Heart right ventricle (tissue), 16 donors: ENCODE measurements at regions not wholly inside any gene's neighbourhood (a gene's known extent, or its start where the extent isn't known, plus 50 kb on each side); places are given as distances from the start of the nearest gene placed in this dataset.

ENCODE experiments used
- ATAC-seq, 8 donors: fragments of 200-7000 bp; cut with Tn5 transposase; one replicate each; pipeline ENCODE4 v1.9.1; 2020; ENCODE audit warnings: mild to moderate bottlenecking in 8 of 8, moderate library complexity in 8 of 8, moderate number of reproducible peaks in 1 of 8
- DNase-seq, 2 donors: peaks; one replicate each; pipeline ENCODE4 v3.0.0-alpha.2; 2020
- H3K27ac ChIP-seq, 10 donors: fragments of 200-600 bp; sonication (generic) in 2 of 10; one replicate each; pipeline versions ENCODE4 v1.5.0 to v1.8.0; 2020 to 2022; ENCODE audit warnings: mild to moderate bottlenecking in 3 of 10
- H3K27me3 ChIP-seq, 7 donors: fragments of 200-600 bp; one replicate each; pipeline ENCODE4 v1.8.0; 2021 to 2022; ENCODE audit warnings: mild to moderate bottlenecking in 2 of 7
- H3K36me3 ChIP-seq, 9 donors: fragments of 200-600 bp; sonication (generic) in 1 of 9; one replicate each; pipeline versions ENCODE4 v1.5.0 to v1.8.0; 2020 to 2022; ENCODE audit warnings: mild to moderate bottlenecking in 2 of 9
- H3K4me1 ChIP-seq, 9 donors: fragments of 200-600 bp; sonication (generic) in 1 of 9; one replicate each; pipeline versions ENCODE4 v1.5.0 to v1.8.0; 2020 to 2022; ENCODE audit warnings: mild to moderate bottlenecking in 4 of 9
- H3K4me3 ChIP-seq, 10 donors: fragments of 200-600 bp; sonication (generic) in 2 of 10; one replicate each; pipeline versions ENCODE4 v1.5.0 to v1.8.0; 2020 to 2022; ENCODE audit warnings: mild to moderate bottlenecking in 7 of 10, moderate library complexity in 2 of 10
- H3K9me3 ChIP-seq, 11 donors: fragments of 200-600 bp in 10 of 11; sonication (generic) in 2 of 11; one replicate each; pipeline versions ENCODE4 v1.5.0 to v1.8.0; 2013 to 2022; ENCODE audit warnings: mild to moderate bottlenecking in 2 of 11, control low read depth in 1 of 11, moderate library complexity in 1 of 11
- CTCF ChIP-seq, 9 donors: fragments of 200-600 bp; sonication (generic) in 2 of 9; IDR thresholded peaks; one replicate each; pipeline versions ENCODE4 v1.5.0 to v1.8.0; 2021 to 2022; ENCODE audit warnings: antibody characterized with exemption in 9 of 9, mild to moderate bottlenecking in 5 of 9, moderate library complexity in 1 of 9
- WGBS, 2 donors: extraction: QIAGEN DNeasy Blood & Tissue Kit; methylation state at CpG; one replicate each; pipeline ENCODE4 v1.1.7; 2013; ENCODE audit warnings: inconsistent platforms in 1 of 2; 5-methylcytosine and 5-hydroxymethylcytosine counted together
- intact Hi-C, 10 donors: fragments of 100-400 bp; cut with DNase I; formaldehyde crosslinking; loops; one replicate each; pipeline versions ENCODE4 v1.11.1 to v1.14.2; 2022
- donor health status: Arrhythmogenic right ventricular cardiomyopathy.
- donor health status: ischemic (EF 13 %, LVEDD 7.1; RV severe dilation, severe dysfunction).
- donor health status: healthy with polysubstance abuse.
- donor health status: DM: no; HTN: yes; CAD: no.
- donor health status: DM: no; HTN: no; CAD: no.
- donor health status: ischemic (EF 25% LVEDD 6.9; RV normal size, moderate dysfunction).
- donor health status: ischemic (EF 25% LVEDD 5.7; RV mildly dilated, moderate dysfunction).
- donor health status: healthy.
- donor health status: DM: yes; HTN: yes; CAD: no.
- donor health status: Ischemic cardiomyopathy.
- donor health status: ischemic (EF 35%, LVEDD 5.7; RV mildly dilated, moderate dysfunction).
- donor health status: nonischemic (EF 11% LVEDD 7.7; RV severe dilation, severe dysfunction).
- donor health status: DM: yes; HTN: yes; CAD: no.
- donor health status: PGD.
- donor health status: ischemic (EF 29% LVEDD 5.4; RV normal size, mild dysfunction).
- donor health status: nonischemic (EF 23%, LVEDD 6.1; RV moderate dilation, normal function).

GRCh38 chr6:143569040-143569439, 57.5 kb upstream of the FUCA2 start:
- Histone ChIP-seq H3K9me3 (no peaks in the 10 kb centered on the region), H3K4me1 (peaks cover 0 to 9% (median 0%) of the 10 kb centered on the region in 9 donors), H3K36me3 (no peaks in the 10 kb centered on the region), H3K4me3 (no peak overlapping the region), H3K27me3 (no peaks in the 10 kb centered on the region), H3K27ac (peak overlapping the region in 1 of 10 donors; percentile 48)
- ATAC-seq (peak in 4 of 8 donors; percentile 41 to 59 (median 50)), DNase-seq (peak in 1 of 2 donors; percentile 16)
- intact Hi-C loops: no loop called here
- TF ChIP-seq CTCF (IDR thresholded peaks at IDR 0.05): no peak
- 64 to 70% methylated on average over 4 of the region's 4 CpGs for WGBS, 2 donors

DNA sequence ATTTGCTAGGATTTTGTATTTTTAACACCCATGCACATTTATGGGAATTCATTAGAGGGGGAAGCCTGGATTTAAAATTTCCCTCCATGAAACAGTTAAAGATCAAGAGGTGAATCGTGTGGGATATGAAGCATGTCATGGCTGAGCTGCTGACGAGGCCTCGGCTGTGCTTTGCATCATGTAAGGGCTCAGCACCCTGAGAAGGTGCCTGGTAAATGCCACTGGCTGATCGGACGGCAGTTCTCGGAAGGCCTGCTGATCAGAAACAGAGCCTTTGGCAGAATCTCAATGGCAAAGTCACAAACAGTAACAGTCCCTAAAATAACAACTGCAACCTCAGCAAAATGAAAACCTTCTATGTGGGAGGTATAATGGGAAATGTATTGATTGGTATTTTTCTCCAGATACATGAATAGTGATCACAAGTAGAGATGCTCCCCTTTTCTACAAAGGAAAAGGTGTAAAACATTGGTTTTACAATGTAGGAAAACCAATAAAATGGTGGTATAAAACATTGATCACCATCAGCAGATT, 53.0 kb upstream of the FUCA2 start:
- intact Hi-C loops: loop anchor here in 1 of 10 donors (5.0 kb wide), 1 partner anchor 47 kb away; no protein-coding TSS in a partner anchor
- ATAC-seq: peak; percentile 80 to 99 (median 91)
- WGBS, 2 donors: 48 to 59% methylated on average over 6 of the region's 6 CpGs
- peak; percentile 47 to 70 for DNase-seq
- Histone ChIP-seq H3K9me3 (no peaks in the 10 kb centered on the region), H3K36me3 (no peaks in the 10 kb centered on the region), H3K4me1 (peaks cover 0 to 10% (median 0%) of the 10 kb centered on the region in 9 donors), H3K27me3 (no peaks in the 10 kb centered on the region), H3K27ac (peak overlapping the region in 9 of 10 donors; percentile 28 to 75 (median 65)), H3K4me3 (no peak overlapping the region)
- TF ChIP-seq CTCF (IDR thresholded peaks at IDR 0.05): no peak

DNA sequence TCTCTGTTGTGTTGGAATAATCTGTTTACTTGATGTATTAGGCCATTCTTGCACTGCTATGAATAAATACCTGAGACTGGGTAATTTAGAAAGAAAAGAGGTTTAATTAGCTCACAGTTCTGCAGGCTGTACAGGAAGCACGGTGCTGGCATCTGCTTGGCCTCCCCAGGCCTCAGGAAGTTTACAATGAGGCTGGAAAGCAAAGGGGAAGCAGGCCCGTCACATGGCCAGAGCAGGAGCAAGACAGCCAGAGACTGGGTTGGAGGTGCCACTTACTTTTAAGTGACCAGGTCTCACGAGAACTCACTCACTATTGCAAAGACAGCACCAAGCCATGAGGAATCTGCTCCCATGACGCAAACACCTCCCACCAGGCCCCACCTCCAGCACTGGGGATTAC, 50.6 kb upstream of the FUCA2 start:
- 79 to 80% methylated on average over 4 of the region's 4 CpGs for WGBS, 2 donors
- no peak for TF ChIP-seq CTCF (IDR thresholded peaks at IDR 0.05)
- no peak for ATAC-seq
- Histone ChIP-seq H3K27me3 (no peaks in the 10 kb centered on the region), H3K4me3 (no peak overlapping the region), H3K4me1 (peaks cover 0 to 10% (median 0%) of the 10 kb centered on the region in 9 donors), H3K9me3 (no peaks in the 10 kb centered on the region), H3K27ac (no peak overlapping the region), H3K36me3 (no peaks in the 10 kb centered on the region)
- intact Hi-C loops: loop anchor here in 1 of 10 donors (5.0 kb wide), 1 partner anchor 45 kb away; no protein-coding TSS in a partner anchor
- no peak for DNase-seq
